Erythroblast (primary cell): ENCODE measurements at regions not wholly inside any gene's neighbourhood (a gene's known extent, or its start where the extent isn't known, plus 50 kb on each side); places are given as distances from the start of the nearest gene placed in this dataset.

Experiments used
- GATA1 ChIP-seq: IDR thresholded peaks from 2 replicates; pipeline ENCODE4 v1.6.1; 2011; ENCODE audit warnings: low read depth, mild to moderate bottlenecking, control low read depth, low read length, moderate library complexity
- POLR2A ChIP-seq: IDR thresholded peaks from 2 replicates; pipeline ENCODE4 v1.6.1; 2011; ENCODE audit warnings: mild to moderate bottlenecking, low read length

GRCh38 chr10:21343087-21343486, 182.4 kb downstream of the SKIDA1 start:
- TF ChIP-seq POLR2A (no peak), GATA1 (no peak)
